Astrocyte of the cerebellum (primary cell): ENCODE measurements at regions not wholly inside any gene's neighbourhood (a gene's known extent, or its start where the extent isn't known, plus 50 kb on each side); places are given as distances from the start of the nearest gene placed in this dataset.

Experiments used
- DNase-seq: peaks from one replicate; pipeline ENCODE4 v3.0.0-alpha.2; 2011; ENCODE audit warnings: low read depth
- H3K4me3 ChIP-seq: 2 replicates; pipeline ENCODE4 v1.5.1; 2011; ENCODE audit warnings: mild to moderate bottlenecking, low read depth, low read length, moderate library complexity
- CTCF ChIP-seq: IDR thresholded peaks from 2 replicates; pipeline ENCODE4 v1.5.1; 2012; ENCODE audit warnings: low read length, low read depth, moderate library complexity, mild to moderate bottlenecking; ENCODE audit errors: missing control alignments
- in situ Hi-C: cut with HindIII; loops from 2 replicates; pipeline ENCODE4 v1.10.0; 2017; ENCODE audit warnings: low sequenced_read_pairs

GRCh38 chr6:148154668-148155067 lies 188.0 kb upstream of the SASH1 start:
- no peak for DNase-seq
- TF ChIP-seq CTCF, result no peak
- in situ Hi-C loops, result loop anchor here (25.0 kb wide), 1 partner anchor 642 kb away; the partner anchor contains the start of gene SAMD5
- H3K4me3 ChIP-seq, result no peak overlapping the region

DNA sequence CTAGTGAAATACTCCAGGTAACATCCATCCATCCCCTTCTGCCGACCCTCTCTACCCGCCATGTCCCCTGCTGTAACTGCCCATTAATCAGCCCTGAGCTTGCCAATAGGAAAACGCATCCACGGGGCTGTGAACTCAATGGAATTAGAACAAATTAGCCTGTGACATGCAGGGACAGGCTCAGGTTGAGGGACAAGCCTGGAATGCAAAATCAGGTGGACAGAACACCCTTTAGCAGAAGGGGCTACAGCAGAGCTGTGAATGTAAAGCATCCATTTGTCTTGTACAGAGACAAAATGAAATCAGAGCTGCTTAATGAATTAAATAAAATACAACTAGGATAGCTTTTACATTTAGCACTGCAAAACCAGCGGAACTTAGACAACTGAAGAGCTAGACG lies 187.3 kb upstream of the SASH1 start:
- no peak for DNase-seq
- H3K4me3 ChIP-seq, result no peak overlapping the region
- TF ChIP-seq CTCF, result no peak
- in situ Hi-C loops, result loop anchor here (25.0 kb wide), 1 partner anchor 643 kb away; the partner anchor contains the start of gene SAMD5

DNA sequence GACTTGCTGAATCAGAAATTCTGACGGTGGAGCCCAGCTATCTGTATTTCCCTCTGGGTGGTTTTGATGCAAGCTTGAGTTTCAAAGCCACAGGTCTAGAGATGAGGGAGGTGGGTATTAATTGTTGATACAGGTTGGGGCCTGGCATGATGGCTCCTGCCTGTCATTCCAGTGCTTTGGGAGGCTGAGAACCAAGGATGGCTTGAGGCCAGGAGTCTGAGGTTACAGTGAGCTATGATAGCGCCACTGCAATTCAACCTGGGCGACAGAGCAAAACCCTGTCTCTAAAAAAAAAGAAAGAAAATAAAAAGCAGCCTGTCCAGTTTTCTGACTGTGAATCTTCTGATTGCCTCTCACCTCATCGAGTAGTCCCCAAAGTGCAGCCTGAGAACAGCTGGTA lies 184.8 kb upstream of the SASH1 start:
- TF ChIP-seq CTCF, result no peak

GRCh38 chr6:148164645-148165044 lies 178.0 kb upstream of the SASH1 start:
- TF ChIP-seq CTCF, result no peak
- DNase-seq, result no peak
- in situ Hi-C loops, result loop anchor here (25.0 kb wide), 1 partner anchor 652 kb away; the partner anchor contains the start of gene SAMD5
- no peak overlapping the region for H3K4me3 ChIP-seq

More for the DNA sequence above, 184.8 kb upstream of the SASH1 start:
- no peak overlapping the region for H3K4me3 ChIP-seq
- in situ Hi-C loops, result loop anchor here (25.0 kb wide), 1 partner anchor 646 kb away; the partner anchor contains the start of gene SAMD5
- no peak for DNase-seq

DNA sequence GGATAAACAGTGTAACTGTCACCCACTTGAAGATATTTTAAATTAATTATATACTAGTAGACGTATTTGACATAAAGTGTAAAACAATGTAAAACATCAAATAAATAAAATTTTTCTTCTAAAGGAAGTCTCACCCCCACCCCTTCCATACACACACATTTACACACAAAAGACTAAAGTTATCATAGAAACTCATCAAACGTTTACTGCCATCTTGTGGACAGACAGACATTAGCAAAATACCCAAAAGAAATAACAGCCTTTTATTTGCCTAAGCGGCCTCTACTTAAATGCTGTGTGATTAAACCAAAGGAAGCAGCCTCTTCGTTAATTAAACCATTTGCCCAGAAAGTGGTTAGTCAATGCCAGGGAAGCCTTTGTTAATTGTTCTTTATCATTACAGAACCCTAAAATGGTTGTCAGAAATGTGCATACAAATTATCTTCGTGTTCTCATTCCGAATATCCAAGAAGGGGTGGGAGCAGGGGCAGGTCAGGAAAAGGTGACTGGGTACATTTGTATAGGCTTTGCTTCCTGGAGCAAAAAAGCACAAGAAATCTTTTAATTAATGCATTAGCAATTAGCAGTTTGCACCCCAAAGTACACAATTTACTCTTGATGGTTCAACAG lies 176.2 kb upstream of the SASH1 start:
- H3K4me3 ChIP-seq, result no peak overlapping the region
- TF ChIP-seq CTCF, result peak; percentile 47
- DNase-seq, result peak; percentile 60
- in situ Hi-C loops, result loop anchor here (25.0 kb wide), 1 partner anchor 654 kb away; the partner anchor contains the start of gene SAMD5

DNA sequence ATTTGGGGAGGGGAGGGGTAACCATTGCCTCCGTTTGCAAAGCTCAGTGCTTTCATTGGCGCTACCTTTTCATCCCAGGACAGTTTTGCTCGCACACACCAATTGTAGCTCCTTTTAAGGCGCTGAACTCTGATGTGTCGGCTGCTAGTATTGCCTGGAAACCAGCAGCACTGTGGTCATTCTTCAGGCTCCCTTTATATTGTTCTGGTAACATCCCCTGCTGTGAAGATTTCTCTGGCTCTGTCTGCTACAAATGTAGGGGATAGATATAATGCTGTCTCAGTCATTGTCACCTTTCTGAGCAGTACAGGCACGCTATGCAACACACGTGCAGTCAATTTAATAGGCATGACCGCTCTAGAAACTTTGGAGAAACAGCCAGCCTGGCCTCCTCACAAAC lies 172.9 kb upstream of the SASH1 start:
- TF ChIP-seq CTCF, result no peak
- in situ Hi-C loops, result loop anchor here (25.0 kb wide), 1 partner anchor 657 kb away; the partner anchor contains the start of gene SAMD5
- DNase-seq, result no peak
- H3K4me3 ChIP-seq, result no peak overlapping the region
